Mesendoderm (in vitro differentiated cells): ENCODE measurements at regions not wholly inside any gene's neighbourhood (a gene's known extent, or its start where the extent isn't known, plus 50 kb on each side); places are given as distances from the start of the nearest gene placed in this dataset.

ENCODE experiments used
- DNase-seq: peaks from one replicate; pipeline ENCODE4 v3.0.0; 2013
- H2AK5ac ChIP-seq: 2 replicates; pipeline ENCODE4 v1.6.1; 2013; ENCODE audit warnings: low read length, inconsistent platforms
- H2BK120ac ChIP-seq: 2 replicates; pipeline ENCODE4 v1.6.1; 2013; ENCODE audit warnings: low read depth, mild to moderate bottlenecking, low read length, moderate library complexity, mixed read lengths
- H2BK15ac ChIP-seq: replicated peaks from 2 replicates; pipeline ENCODE4 v1.6.1; 2013; ENCODE audit warnings: low read depth, mild to moderate bottlenecking, moderate library complexity
- H2BK5ac ChIP-seq: 2 replicates; pipeline ENCODE4 v1.6.1; 2013; ENCODE audit warnings: low read length, inconsistent platforms
- H3K18ac ChIP-seq: 2 replicates; pipeline ENCODE4 v1.6.1; 2013; ENCODE audit warnings: mild to moderate bottlenecking, low read length, mixed read lengths
- H3K23ac ChIP-seq: one replicate; pipeline ENCODE4 v1.6.1; 2013; ENCODE audit warnings: low read length
- H3K27ac ChIP-seq: 2 replicates; pipeline ENCODE4 v1.5.1; 2013; ENCODE audit warnings: low read depth, mild to moderate bottlenecking, inconsistent platforms, low read length, moderate library complexity
- H3K27me3 ChIP-seq: 2 replicates; pipeline ENCODE4 v1.6.1; 2013; ENCODE audit warnings: low read length, control low read depth, mild to moderate bottlenecking, inconsistent platforms; ENCODE audit not compliant: insufficient read depth, poor library complexity
- H3K36me3 ChIP-seq: 2 replicates; pipeline ENCODE4 v1.6.1; 2013; ENCODE audit warnings: low read length, inconsistent platforms; ENCODE audit not compliant: control insufficient read depth, insufficient read depth
- H3K4ac ChIP-seq: one replicate; pipeline ENCODE4 v1.6.1; 2013; ENCODE audit warnings: low read depth, mild to moderate bottlenecking, low read length, moderate library complexity
- H3K4me1 ChIP-seq: 2 replicates; pipeline ENCODE4 v1.6.1; 2013; ENCODE audit warnings: low read depth, low read length, inconsistent platforms; ENCODE audit not compliant: control insufficient read depth
- H3K4me2 ChIP-seq: 2 replicates; pipeline ENCODE4 v1.6.1; 2013; ENCODE audit warnings: low read length
- H3K4me3 ChIP-seq: 2 replicates; pipeline ENCODE4 v1.5.1; 2013; ENCODE audit warnings: mild to moderate bottlenecking, low read length
- H3K56ac ChIP-seq: one replicate; pipeline ENCODE4 v1.6.1; 2013; ENCODE audit warnings: low read length
- H3K79me1 ChIP-seq: 2 replicates; pipeline ENCODE4 v1.6.1; 2013; ENCODE audit warnings: low read length, inconsistent platforms
- H3K79me2 ChIP-seq: 2 replicates; pipeline ENCODE4 v1.6.1; 2013; ENCODE audit warnings: mild to moderate bottlenecking, low read length; ENCODE audit not compliant: control insufficient read depth, insufficient read depth
- H3K9ac ChIP-seq: 2 replicates; pipeline ENCODE4 v1.6.1; 2013; ENCODE audit warnings: low read length, inconsistent platforms
- H4K5ac ChIP-seq: one replicate; pipeline ENCODE4 v1.6.1; 2013; ENCODE audit warnings: low read length
- H4K8ac ChIP-seq: one replicate; pipeline ENCODE4 v1.6.1; 2013; ENCODE audit warnings: low read depth, mild to moderate bottlenecking, control low read depth, low read length, moderate library complexity
- WGBS: extraction: QIAGEN DNeasy Blood & Tissue Kit; methylation state at CpG from one replicate; pipeline ENCODE4 v1.1.7; 2013; ENCODE audit warnings: low lambda C conversion rate, missing lambda C conversion rate; ENCODE audit not compliant: insufficient coverage; ENCODE audit errors: extremely low coverage; 5-methylcytosine and 5-hydroxymethylcytosine counted together

- Histone ChIP-seq H3K4me3 (no peak overlapping the region), H3K79me1 (no peaks in the 10 kb centered on the region)
- WGBS, result no CpG with 5 or more reads among the region's 9 CpGs
These were observed 367.5 kb downstream of the SLITRK6 start for GRCh38 chr13:85431720-85432119.

GRCh38 chr13:85430216-85430794 is 368.9 kb downstream of the SLITRK6 start:
- Histone ChIP-seq H4K5ac (no peak overlapping the region), H3K18ac (no peak overlapping the region), H3K79me2 (no peaks in the 10 kb centered on the region), H3K9ac (no peak overlapping the region), H2AK5ac (no peak overlapping the region), H3K79me1 (no peaks in the 10 kb centered on the region), H3K4ac (no peak overlapping the region), H4K8ac (no peak overlapping the region), H2BK120ac (no peak overlapping the region), H3K4me3 (no peak overlapping the region), H3K27me3 (no peaks in the 10 kb centered on the region), H3K23ac (no peak overlapping the region), H3K27ac (no peak overlapping the region), H3K4me1 (no peaks in the 10 kb centered on the region), H3K4me2 (no peak overlapping the region), H3K36me3 (no peaks in the 10 kb centered on the region), H2BK15ac (no peak overlapping the region), H3K56ac (no peak overlapping the region), H2BK5ac (no peak overlapping the region)
- no CpG with 5 or more reads among the region's 1 CpG for WGBS
- DNase-seq, result no peak

More at GRCh38 chr13:85431720-85432119, 367.5 kb downstream of the SLITRK6 start:
- DNase-seq, result no peak
- Histone ChIP-seq H3K27me3 (no peaks in the 10 kb centered on the region), H3K4ac (no peak overlapping the region), H3K4me2 (no peak overlapping the region), H3K27ac (no peak overlapping the region), H4K5ac (no peak overlapping the region), H4K8ac (no peak overlapping the region), H3K23ac (no peak overlapping the region), H2BK120ac (no peak overlapping the region), H3K18ac (no peak overlapping the region), H2AK5ac (no peak overlapping the region), H2BK5ac (no peak overlapping the region), H3K4me1 (no peaks in the 10 kb centered on the region), H3K9ac (no peak overlapping the region), H2BK15ac (no peak overlapping the region), H3K79me2 (no peaks in the 10 kb centered on the region), H3K36me3 (no peaks in the 10 kb centered on the region), H3K56ac (no peak overlapping the region)

GRCh38 chr13:85427416-85427815 is 371.8 kb downstream of the SLITRK6 start:
- no peak overlapping the region for H3K4me3 ChIP-seq
- no peaks in the 10 kb centered on the region for H3K4me1 ChIP-seq
- no peak overlapping the region for H2BK5ac ChIP-seq
- H3K79me2 ChIP-seq, result no peaks in the 10 kb centered on the region
- H2BK120ac ChIP-seq, result no peak overlapping the region
- H3K4ac ChIP-seq, result no peak overlapping the region
- H3K9ac ChIP-seq, result no peak overlapping the region
- no peak overlapping the region for H3K27ac ChIP-seq
- no peak overlapping the region for H4K5ac ChIP-seq
- no peak for DNase-seq
- H3K4me2 ChIP-seq, result no peak overlapping the region
- no peak overlapping the region for H2BK15ac ChIP-seq
- no peaks in the 10 kb centered on the region for H3K79me1 ChIP-seq
- no peak overlapping the region for H3K56ac ChIP-seq
- no peak overlapping the region for H4K8ac ChIP-seq
- no peak overlapping the region for H3K23ac ChIP-seq
- no peaks in the 10 kb centered on the region for H3K27me3 ChIP-seq
- no peaks in the 10 kb centered on the region for H3K36me3 ChIP-seq
- H2AK5ac ChIP-seq, result no peak overlapping the region
- no peak overlapping the region for H3K18ac ChIP-seq

DNA sequence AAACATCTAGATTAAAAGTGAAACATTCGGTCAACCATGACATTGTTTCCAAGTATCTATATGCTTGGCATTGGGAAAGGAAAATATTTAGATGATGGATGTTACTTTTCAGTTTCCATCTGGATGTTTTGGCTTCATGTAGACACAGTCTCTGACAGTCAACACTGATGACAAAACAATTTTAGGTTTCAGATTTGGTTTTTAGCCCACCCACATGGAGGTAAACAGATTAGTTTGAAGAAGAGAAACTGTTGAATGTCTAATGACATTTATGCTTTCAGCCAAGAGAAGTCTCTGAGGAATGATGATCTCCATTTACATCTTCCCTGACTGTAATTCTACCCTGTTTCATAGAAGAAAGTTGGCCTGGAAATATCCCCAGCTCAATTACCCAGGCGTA is 379.1 kb downstream of the SLITRK6 start:
- Histone ChIP-seq H3K79me2 (no peaks in the 10 kb centered on the region), H3K27me3 (no peaks in the 10 kb centered on the region), H3K36me3 (no peaks in the 10 kb centered on the region), H3K79me1 (no peaks in the 10 kb centered on the region), H2BK15ac (no peak overlapping the region), H3K4me2 (no peak overlapping the region), H3K4me3 (no peak overlapping the region), H3K4ac (no peak overlapping the region), H3K18ac (no peak overlapping the region), H2BK120ac (no peak overlapping the region), H3K23ac (no peak overlapping the region), H3K9ac (no peak overlapping the region), H4K5ac (no peak overlapping the region), H3K56ac (no peak overlapping the region), H4K8ac (no peak overlapping the region), H3K27ac (no peak overlapping the region), H3K4me1 (no peaks in the 10 kb centered on the region), H2BK5ac (no peak overlapping the region), H2AK5ac (no peak overlapping the region)
- DNase-seq, result no peak
- WGBS, result no CpG with 5 or more reads among the region's 2 CpGs

GRCh38 chr13:85419611-85420010 is 379.6 kb downstream of the SLITRK6 start:
- Histone ChIP-seq H3K4ac (no peak overlapping the region), H2BK5ac (no peak overlapping the region), H4K5ac (no peak overlapping the region), H2BK15ac (no peak overlapping the region), H3K36me3 (no peaks in the 10 kb centered on the region), H3K4me2 (no peak overlapping the region), H3K27ac (no peak overlapping the region), H2BK120ac (no peak overlapping the region), H4K8ac (no peak overlapping the region), H3K23ac (no peak overlapping the region), H2AK5ac (no peak overlapping the region), H3K18ac (no peak overlapping the region), H3K9ac (no peak overlapping the region), H3K79me2 (no peaks in the 10 kb centered on the region), H3K79me1 (no peaks in the 10 kb centered on the region), H3K4me1 (no peaks in the 10 kb centered on the region), H3K27me3 (no peaks in the 10 kb centered on the region), H3K4me3 (no peak overlapping the region), H3K56ac (no peak overlapping the region)
- WGBS, result no CpG with 5 or more reads among the region's 1 CpG
- DNase-seq, result no peak

DNA sequence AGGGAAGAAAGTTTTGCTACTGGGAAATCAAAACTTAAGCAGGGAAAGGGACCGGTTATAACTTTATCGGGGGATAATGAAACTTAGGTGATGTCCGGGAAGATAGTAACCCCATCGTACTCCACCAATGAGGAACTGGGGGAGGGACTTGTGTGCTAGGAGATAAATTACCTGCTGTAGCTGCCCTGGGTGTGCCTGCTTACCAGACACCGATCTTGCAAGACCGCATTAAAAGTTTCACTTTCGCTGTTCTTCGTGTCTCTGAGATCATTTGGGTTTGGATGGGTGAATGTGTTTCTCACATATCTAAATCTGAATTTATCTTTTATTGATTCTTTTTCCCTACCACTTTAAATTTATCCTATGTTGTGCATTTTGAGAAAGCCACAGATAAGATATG is 381.4 kb downstream of the SLITRK6 start:
- no peak for DNase-seq
- Histone ChIP-seq H4K8ac (no peak overlapping the region), H3K18ac (no peak overlapping the region), H2BK15ac (no peak overlapping the region), H3K56ac (no peak overlapping the region), H3K27me3 (no peaks in the 10 kb centered on the region), H3K4ac (no peak overlapping the region), H3K4me2 (no peak overlapping the region), H3K27ac (no peak overlapping the region), H3K79me2 (no peaks in the 10 kb centered on the region), H3K36me3 (no peaks in the 10 kb centered on the region), H2AK5ac (no peak overlapping the region), H3K4me1 (no peaks in the 10 kb centered on the region), H4K5ac (no peak overlapping the region), H3K4me3 (no peak overlapping the region), H2BK5ac (no peak overlapping the region), H3K9ac (no peak overlapping the region), H2BK120ac (no peak overlapping the region), H3K23ac (no peak overlapping the region), H3K79me1 (no peaks in the 10 kb centered on the region)
- no CpG with 5 or more reads among the region's 8 CpGs for WGBS
